ENCODE measurements at regions not wholly inside any gene's neighbourhood (a gene's known extent, or its start where the extent isn't known, plus 50 kb on each side); places are given as distances from the start of the nearest gene placed in this dataset.

DNA sequence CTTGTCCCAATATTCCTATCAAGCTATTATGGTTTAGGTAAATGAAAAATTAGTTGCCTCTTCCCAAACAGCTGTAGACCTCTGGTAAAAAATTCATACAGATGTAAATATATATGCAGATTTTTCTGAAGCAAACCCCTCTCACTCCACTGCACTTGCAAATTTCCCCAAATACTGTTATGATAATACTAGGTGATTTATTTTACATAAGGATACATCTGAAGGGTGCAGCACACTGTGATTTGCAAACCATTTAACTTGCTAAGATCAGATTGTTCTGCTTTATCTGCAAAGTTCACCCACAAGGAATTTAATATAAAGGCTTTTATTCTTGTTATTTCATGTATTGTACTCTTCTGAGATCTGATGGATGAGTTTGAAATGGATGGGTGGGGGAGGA, 177.0 kb downstream of the GPAT3 start:
- Histone ChIP-seq H3F3A (replicated peaks; ENCODE audit: low read depth) (no peaks in the 10 kb centered on the region), H3K36me3 (ENCODE audit: insufficient read depth) (no peaks in the 10 kb centered on the region), H3K79me2 (replicated peaks; ENCODE audit: insufficient read depth) (no peaks in the 10 kb centered on the region), H4K20me1 (replicated peaks; ENCODE audit: insufficient read depth) (no peaks in the 10 kb centered on the region), H3K27me3 (ENCODE audit: insufficient read depth) (no peaks in the 10 kb centered on the region), H2AFZ (no peak overlapping the region), H3K4me3 (no peak overlapping the region), H3K4me2 (peak overlapping the region; percentile 42), H3K27ac (ENCODE audit: low read depth) (no peak overlapping the region), H3K4me1 (ENCODE audit: insufficient read depth) (peaks cover 29% of the 10 kb centered on the region), H3K9me2 (ENCODE audit: insufficient read depth) (no peaks in the 10 kb centered on the region)
- H3K4me3 Mint-ChIP-seq: no peak overlapping the region
- H3K9me3 Mint-ChIP-seq: no peaks in the 10 kb centered on the region
- DNase-seq (ENCODE audit: low spot score) (no peak), ATAC-seq (no peak)
- TF ChIP-seq REST (IDR thresholded peaks at IDR 0.05; ENCODE audit: unreplicated experiment) (no peak), CTCF (conservative IDR thresholded peaks at IDR 0.05; ENCODE audit: low read depth in 2 of 2) (no peak), ZNF462 (CRISPR knock-in tag; IDR thresholded peaks at IDR 0.05) (no peak), CREB1 (CRISPR knock-in tag; IDR thresholded peaks at IDR 0.05; ENCODE audit: low read depth) (no peak), ZNF114 (CRISPR knock-in tag; IDR thresholded peaks at IDR 0.05) (no peak), EZH2phosphoT487 (IDR thresholded peaks at IDR 0.05; ENCODE audit: unreplicated experiment) (no peak), ZNF331 (CRISPR knock-in tag; IDR thresholded peaks at IDR 0.05; ENCODE audit: low read depth) (no peak), POLR2AphosphoS5 (IDR thresholded peaks at IDR 0.05; ENCODE audit: low read depth) (no peak), STAT1 (IDR thresholded peaks at IDR 0.05; ENCODE audit: unreplicated experiment) (no peak), NANOG (IDR thresholded peaks at IDR 0.05; ENCODE audit: borderline replicate concordance) (no peak), JUNB (IDR thresholded peaks at IDR 0.05; ENCODE audit: unreplicated experiment) (no peak), EZH2 (IDR thresholded peaks at IDR 0.05; ENCODE audit: low read depth, unreplicated experiment) (no peak)
- TF ChIP-seq, protein P1, sequence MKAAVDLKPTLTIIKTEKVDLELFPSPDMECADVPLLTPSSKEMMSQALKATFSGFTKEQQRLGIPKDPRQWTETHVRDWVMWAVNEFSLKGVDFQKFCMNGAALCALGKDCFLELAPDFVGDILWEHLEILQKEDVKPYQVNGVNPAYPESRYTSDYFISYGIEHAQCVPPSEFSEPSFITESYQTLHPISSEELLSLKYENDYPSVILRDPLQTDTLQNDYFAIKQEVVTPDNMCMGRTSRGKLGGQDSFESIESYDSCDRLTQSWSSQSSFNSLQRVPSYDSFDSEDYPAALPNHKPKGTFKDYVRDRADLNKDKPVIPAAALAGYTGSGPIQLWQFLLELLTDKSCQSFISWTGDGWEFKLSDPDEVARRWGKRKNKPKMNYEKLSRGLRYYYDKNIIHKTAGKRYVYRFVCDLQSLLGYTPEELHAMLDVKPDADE (IDR thresholded peaks at IDR 0.05): no peak
- H3K36me3 Mint-ChIP-seq (ENCODE audit: low read depth): no peaks in the 10 kb centered on the region
- H3K27me3 Mint-ChIP-seq (ENCODE audit: insufficient read depth, low read depth, poor library complexity): no peaks in the 10 kb centered on the region
- H3K4me1 Mint-ChIP-seq: peaks cover 31% of the 10 kb centered on the region
- no peak overlapping the region for H3K27ac Mint-ChIP-seq

Data from GM23338 (cell line).